ENCODE measurements at regions not wholly inside any gene's neighbourhood (a gene's known extent, or its start where the extent isn't known, plus 50 kb on each side); places are given as distances from the start of the nearest gene placed in this dataset.

DNA sequence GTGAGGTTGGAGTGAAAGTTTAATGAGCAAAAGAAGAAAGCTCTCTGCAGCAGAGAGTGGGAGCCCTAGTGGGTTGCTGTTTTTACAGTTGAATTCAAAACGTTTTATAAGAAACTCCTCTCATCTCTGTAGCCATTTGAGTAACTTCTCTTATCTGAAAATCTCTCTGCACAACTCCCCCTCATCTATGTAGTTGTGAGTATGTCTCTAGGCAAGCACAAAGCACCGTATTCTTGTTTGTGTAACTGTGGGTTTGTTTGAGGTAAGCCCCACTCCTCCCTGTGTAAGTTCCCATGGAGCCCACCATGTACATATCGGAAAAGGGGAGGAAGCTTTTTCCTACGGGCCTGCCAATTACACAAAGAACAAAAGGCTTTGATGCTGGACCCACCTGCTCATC is 56.5 kb upstream of the GOLGA6L2 start:
- FAIRE-seq (no peak), DNase-seq (ENCODE audit: low read depth in 1 of 2, low spot score in 1 of 2) (no peak), ATAC-seq (no peak)
- ChIA-PET CTCF (no interaction called here), POLR2A (no interaction called here)
- no peak overlapping the region for H3K27ac ChIP-seq
- H3K9me3 ChIP-seq, result no peaks in the 10 kb centered on the region
- H3K4me2 ChIP-seq, result no peak overlapping the region
- H3K4me1 ChIP-seq, result no peaks in the 10 kb centered on the region
- no peak overlapping the region for H3K4me3 ChIP-seq
- WGBS (ENCODE audit: missing lambda C conversion rate), result 48% methylated on average over 4 of the region's 4 CpGs
- TF ChIP-seq GATA3 (IDR thresholded peaks at IDR 0.05; ENCODE audit: borderline replicate concordance), result no peak

DNA sequence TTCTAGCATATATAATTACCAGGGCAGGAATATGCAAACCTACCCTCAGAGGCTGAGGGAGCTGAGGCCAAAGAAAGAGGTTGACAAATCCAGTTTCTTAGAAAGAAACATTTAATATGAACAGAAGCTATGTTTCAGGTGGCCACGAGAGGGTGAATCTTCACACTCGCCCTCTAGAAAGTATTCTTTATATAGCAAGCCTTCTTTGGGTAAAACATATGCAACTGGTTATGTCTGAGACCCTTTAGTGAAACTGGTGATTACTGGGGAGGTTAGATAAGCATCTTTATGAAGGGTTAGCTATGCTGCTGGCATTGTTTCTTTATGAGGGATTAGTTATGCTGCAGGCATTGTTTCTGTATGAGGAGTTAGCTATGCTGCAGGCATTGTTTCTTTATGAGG is 50.7 kb upstream of the GOLGA6L2 start:
- DNase-seq (ENCODE audit: low read depth in 1 of 2, low spot score in 1 of 2), result peak in 1 of 2 experiments; percentile 54
- peak; percentile 43 to 73; a peak in 4 of 6 replicates for ATAC-seq
- WGBS (ENCODE audit: missing lambda C conversion rate), result 0% methylated on average over 2 of the region's 2 CpGs
- no peaks in the 10 kb centered on the region for H3K4me1 ChIP-seq
- CTCF ChIA-PET, result interaction anchor here (0.6 to 3.5 kb wide), 16 partner anchors 8 to 570 kb away, joined by 3 to 22 read pairs (median 4); no protein-coding TSS in a partner anchor
- POLR2A ChIA-PET, result no interaction called here
- H3K4me2 ChIP-seq, result no peak overlapping the region
- TF ChIP-seq SMC3 (IDR thresholded peaks at IDR 0.05) (peak; percentile 70), RAD21 (conservative IDR thresholded peaks at IDR 0.05 in 1 of 2, IDR thresholded peaks at IDR 0.05 in 1 of 2) (peak; percentile 58 to 62), RNF2 (IDR thresholded peaks at IDR 0.05; ENCODE audit: borderline replicate concordance, low read depth) (no peak)
- TF ChIP-seq, protein P1, sequence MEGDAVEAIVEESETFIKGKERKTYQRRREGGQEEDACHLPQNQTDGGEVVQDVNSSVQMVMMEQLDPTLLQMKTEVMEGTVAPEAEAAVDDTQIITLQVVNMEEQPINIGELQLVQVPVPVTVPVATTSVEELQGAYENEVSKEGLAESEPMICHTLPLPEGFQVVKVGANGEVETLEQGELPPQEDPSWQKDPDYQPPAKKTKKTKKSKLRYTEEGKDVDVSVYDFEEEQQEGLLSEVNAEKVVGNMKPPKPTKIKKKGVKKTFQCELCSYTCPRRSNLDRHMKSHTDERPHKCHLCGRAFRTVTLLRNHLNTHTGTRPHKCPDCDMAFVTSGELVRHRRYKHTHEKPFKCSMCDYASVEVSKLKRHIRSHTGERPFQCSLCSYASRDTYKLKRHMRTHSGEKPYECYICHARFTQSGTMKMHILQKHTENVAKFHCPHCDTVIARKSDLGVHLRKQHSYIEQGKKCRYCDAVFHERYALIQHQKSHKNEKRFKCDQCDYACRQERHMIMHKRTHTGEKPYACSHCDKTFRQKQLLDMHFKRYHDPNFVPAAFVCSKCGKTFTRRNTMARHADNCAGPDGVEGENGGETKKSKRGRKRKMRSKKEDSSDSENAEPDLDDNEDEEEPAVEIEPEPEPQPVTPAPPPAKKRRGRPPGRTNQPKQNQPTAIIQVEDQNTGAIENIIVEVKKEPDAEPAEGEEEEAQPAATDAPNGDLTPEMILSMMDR (IDR thresholded peaks at IDR 0.05), result peak; percentile 59
- no peak overlapping the region for H3K4me3 ChIP-seq
- FAIRE-seq, result peak; percentile 28
- no peaks in the 10 kb centered on the region for H3K9me3 ChIP-seq
- H3K27ac ChIP-seq, result no peak overlapping the region
